ENCODE measurements at regions not wholly inside any gene's neighbourhood (a gene's known extent, or its start where the extent isn't known, plus 50 kb on each side); places are given as distances from the start of the nearest gene placed in this dataset.
A peak's percentile ranks its signal among the peaks of the same experiment; 100 is the strongest.

DNA sequence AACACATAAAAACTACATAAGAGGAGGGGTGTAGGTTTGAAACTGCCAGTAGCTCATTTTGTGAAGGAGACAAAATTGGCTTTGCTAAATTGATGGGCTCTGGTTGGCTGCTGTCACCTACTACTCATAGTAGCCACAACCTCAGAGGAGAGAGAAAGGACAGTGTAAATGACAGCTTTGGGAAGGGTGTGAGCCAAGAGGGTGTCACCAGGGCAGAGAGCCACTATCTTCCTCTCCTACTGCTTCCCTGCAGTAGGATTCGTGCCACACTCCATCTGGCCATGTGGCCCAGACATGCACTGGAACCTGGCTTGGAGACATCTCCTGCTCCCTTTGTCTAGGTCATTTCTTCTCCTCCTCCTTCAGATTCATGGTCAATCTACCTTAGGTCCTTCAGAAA lies 455.9 kb downstream of the ENC1 start:
- Mint-ChIP-seq H3K4me3 (ENCODE audit: unreplicated experiment) (no peak overlapping the region), H3K4me1 (ENCODE audit: low read depth, unreplicated experiment) (peaks cover 39% of the 10 kb centered on the region), H3K9me3 (ENCODE audit: unreplicated experiment) (peaks cover 3% of the 10 kb centered on the region), H3K27me3 (ENCODE audit: unreplicated experiment) (peaks cover 2% of the 10 kb centered on the region), H3K36me3 (ENCODE audit: unreplicated experiment) (peaks cover 2% of the 10 kb centered on the region), H3K27ac (ENCODE audit: unreplicated experiment) (peak overlapping the region; percentile 80)
- TF ChIP-seq, protein P1, sequence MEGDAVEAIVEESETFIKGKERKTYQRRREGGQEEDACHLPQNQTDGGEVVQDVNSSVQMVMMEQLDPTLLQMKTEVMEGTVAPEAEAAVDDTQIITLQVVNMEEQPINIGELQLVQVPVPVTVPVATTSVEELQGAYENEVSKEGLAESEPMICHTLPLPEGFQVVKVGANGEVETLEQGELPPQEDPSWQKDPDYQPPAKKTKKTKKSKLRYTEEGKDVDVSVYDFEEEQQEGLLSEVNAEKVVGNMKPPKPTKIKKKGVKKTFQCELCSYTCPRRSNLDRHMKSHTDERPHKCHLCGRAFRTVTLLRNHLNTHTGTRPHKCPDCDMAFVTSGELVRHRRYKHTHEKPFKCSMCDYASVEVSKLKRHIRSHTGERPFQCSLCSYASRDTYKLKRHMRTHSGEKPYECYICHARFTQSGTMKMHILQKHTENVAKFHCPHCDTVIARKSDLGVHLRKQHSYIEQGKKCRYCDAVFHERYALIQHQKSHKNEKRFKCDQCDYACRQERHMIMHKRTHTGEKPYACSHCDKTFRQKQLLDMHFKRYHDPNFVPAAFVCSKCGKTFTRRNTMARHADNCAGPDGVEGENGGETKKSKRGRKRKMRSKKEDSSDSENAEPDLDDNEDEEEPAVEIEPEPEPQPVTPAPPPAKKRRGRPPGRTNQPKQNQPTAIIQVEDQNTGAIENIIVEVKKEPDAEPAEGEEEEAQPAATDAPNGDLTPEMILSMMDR (IDR thresholded peaks at IDR 0.05; ENCODE audit: partially characterized antibody, unreplicated experiment), result no peak
- no peak for DNase-seq

- Mint-ChIP-seq H3K9me3 (ENCODE audit: unreplicated experiment) (peaks cover 3% of the 10 kb centered on the region), H3K36me3 (ENCODE audit: unreplicated experiment) (no peaks in the 10 kb centered on the region), H3K27ac (ENCODE audit: unreplicated experiment) (no peak overlapping the region), H3K4me3 (ENCODE audit: unreplicated experiment) (no peak overlapping the region), H3K27me3 (ENCODE audit: unreplicated experiment) (peaks cover 2% of the 10 kb centered on the region), H3K4me1 (ENCODE audit: low read depth, unreplicated experiment) (peaks cover 39% of the 10 kb centered on the region)
- TF ChIP-seq, protein P1 (IDR thresholded peaks at IDR 0.05; ENCODE audit: partially characterized antibody, unreplicated experiment), result no peak
- DNase-seq, result no peak
Observed at GRCh38 chr5:74183041-74183440, 457.5 kb downstream of the ENC1 start.

- TF ChIP-seq, protein P1 (IDR thresholded peaks at IDR 0.05; ENCODE audit: partially characterized antibody, unreplicated experiment), result no peak
- Mint-ChIP-seq H3K27me3 (ENCODE audit: unreplicated experiment) (peaks cover 2% of the 10 kb centered on the region), H3K27ac (ENCODE audit: unreplicated experiment) (no peak overlapping the region), H3K4me1 (ENCODE audit: low read depth, unreplicated experiment) (peaks cover 36% of the 10 kb centered on the region), H3K36me3 (ENCODE audit: unreplicated experiment) (no peaks in the 10 kb centered on the region), H3K9me3 (ENCODE audit: unreplicated experiment) (peaks cover 6% of the 10 kb centered on the region), H3K4me3 (ENCODE audit: unreplicated experiment) (no peak overlapping the region)
- no peak for DNase-seq
Observed at GRCh38 chr5:74182603-74183002, 457.9 kb downstream of the ENC1 start.

- TF ChIP-seq, protein P1 (IDR thresholded peaks at IDR 0.05; ENCODE audit: partially characterized antibody, unreplicated experiment), result no peak
- peaks cover 2% of the 10 kb centered on the region for H3K27me3 Mint-ChIP-seq (ENCODE audit: unreplicated experiment)
- DNase-seq, result no peak
- H3K4me3 Mint-ChIP-seq (ENCODE audit: unreplicated experiment), result no peak overlapping the region
- no peak overlapping the region for H3K27ac Mint-ChIP-seq (ENCODE audit: unreplicated experiment)
- H3K4me1 Mint-ChIP-seq (ENCODE audit: low read depth, unreplicated experiment), result peaks cover 15% of the 10 kb centered on the region
- H3K36me3 Mint-ChIP-seq (ENCODE audit: unreplicated experiment), result no peaks in the 10 kb centered on the region
- peaks cover 8% of the 10 kb centered on the region for H3K9me3 Mint-ChIP-seq (ENCODE audit: unreplicated experiment)
Observed at GRCh38 chr5:74179701-74180100, 460.8 kb downstream of the ENC1 start.

GRCh38 chr5:74179179-74179578 lies 461.3 kb downstream of the ENC1 start:
- peaks cover 10% of the 10 kb centered on the region for H3K4me1 Mint-ChIP-seq (ENCODE audit: low read depth, unreplicated experiment)
- DNase-seq, result no peak
- no peak overlapping the region for H3K27ac Mint-ChIP-seq (ENCODE audit: unreplicated experiment)
- H3K9me3 Mint-ChIP-seq (ENCODE audit: unreplicated experiment), result peaks cover 8% of the 10 kb centered on the region
- no peaks in the 10 kb centered on the region for H3K36me3 Mint-ChIP-seq (ENCODE audit: unreplicated experiment)
- TF ChIP-seq, protein P1 (IDR thresholded peaks at IDR 0.05; ENCODE audit: partially characterized antibody, unreplicated experiment), result no peak
- H3K27me3 Mint-ChIP-seq (ENCODE audit: unreplicated experiment), result peaks cover 2% of the 10 kb centered on the region
- no peak overlapping the region for H3K4me3 Mint-ChIP-seq (ENCODE audit: unreplicated experiment)
